Ramos (cell line): ENCODE measurements at regions not wholly inside any gene's neighbourhood (a gene's known extent, or its start where the extent isn't known, plus 50 kb on each side); places are given as distances from the start of the nearest gene placed in this dataset.
"Not testable (repeated sequence)": the region's sequence is repeated elsewhere in the genome, so short reads cannot be mapped to it uniquely, and the experiment has no call there.

Experiments used
- in situ Hi-C: fragments of 300-500 bp; cut with MboI; formaldehyde crosslinking; loops from one replicate; pipeline ENCODE4 v1.14.3; 2022; ENCODE audit warnings: low sequenced_read_pairs; ENCODE audit not compliant: unreplicated experiment

- in situ Hi-C loops = no loop called here
Observed at GRCh38 chr12:127987199-127987901, 279.6 kb upstream of the TMEM132C start.

- in situ Hi-C loops = no loop called here
Observed at GRCh38 chr12:127991485-127991884, 275.5 kb upstream of the TMEM132C start.

GRCh38 chr12:127998988-127999387 lies 268.0 kb upstream of the TMEM132C start:
- in situ Hi-C loops = no loop called here

GRCh38 chr12:128004383-128004938 lies 262.5 kb upstream of the TMEM132C start:
- in situ Hi-C loops = no loop called here

GRCh38 chr12:128007250-128007649 lies 259.7 kb upstream of the TMEM132C start:
- in situ Hi-C loops = no loop called here

- in situ Hi-C loops = no loop called here
Observed at GRCh38 chr12:128008341-128008740, 258.6 kb upstream of the TMEM132C start.

GRCh38 chr12:128009108-128009507 lies 257.9 kb upstream of the TMEM132C start:
- in situ Hi-C loops = no loop called here

- in situ Hi-C loops = no loop called here
Observed at GRCh38 chr12:128012110-128012509, 254.9 kb upstream of the TMEM132C start.

- in situ Hi-C loops = no loop called here
Observed at GRCh38 chr12:128015276-128015675, 251.7 kb upstream of the TMEM132C start.

GRCh38 chr12:128018067-128018466 lies 248.9 kb upstream of the TMEM132C start:
- in situ Hi-C loops = no loop called here

GRCh38 chr12:128019996-128020544 lies 246.9 kb upstream of the TMEM132C start:
- in situ Hi-C loops = no loop called here

- in situ Hi-C loops = no loop called here
Observed at GRCh38 chr12:128021561-128021960, 245.4 kb upstream of the TMEM132C start.

GRCh38 chr12:128025589-128026245 lies 241.3 kb upstream of the TMEM132C start:
- in situ Hi-C loops = no loop called here

- in situ Hi-C loops = no loop called here
Observed at GRCh38 chr12:128026696-128027574, 240.0 kb upstream of the TMEM132C start.

- in situ Hi-C loops = no loop called here
Observed at GRCh38 chr12:128033473-128033872, 233.5 kb upstream of the TMEM132C start.

- in situ Hi-C loops = no loop called here
Observed at GRCh38 chr12:128040971-128041370, 226.0 kb upstream of the TMEM132C start.

GRCh38 chr12:128042283-128042682 lies 224.7 kb upstream of the TMEM132C start:
- in situ Hi-C loops = not testable (repeated sequence)

- in situ Hi-C loops = no loop called here
Observed at GRCh38 chr12:128042825-128043224, 224.1 kb upstream of the TMEM132C start.

GRCh38 chr12:128043317-128043716 lies 223.7 kb upstream of the TMEM132C start:
- in situ Hi-C loops = no loop called here

GRCh38 chr12:128047266-128048060 lies 219.5 kb upstream of the TMEM132C start:
- in situ Hi-C loops = no loop called here
